ENCODE measurements at regions not wholly inside any gene's neighbourhood (a gene's known extent, or its start where the extent isn't known, plus 50 kb on each side); places are given as distances from the start of the nearest gene placed in this dataset.

DNA sequence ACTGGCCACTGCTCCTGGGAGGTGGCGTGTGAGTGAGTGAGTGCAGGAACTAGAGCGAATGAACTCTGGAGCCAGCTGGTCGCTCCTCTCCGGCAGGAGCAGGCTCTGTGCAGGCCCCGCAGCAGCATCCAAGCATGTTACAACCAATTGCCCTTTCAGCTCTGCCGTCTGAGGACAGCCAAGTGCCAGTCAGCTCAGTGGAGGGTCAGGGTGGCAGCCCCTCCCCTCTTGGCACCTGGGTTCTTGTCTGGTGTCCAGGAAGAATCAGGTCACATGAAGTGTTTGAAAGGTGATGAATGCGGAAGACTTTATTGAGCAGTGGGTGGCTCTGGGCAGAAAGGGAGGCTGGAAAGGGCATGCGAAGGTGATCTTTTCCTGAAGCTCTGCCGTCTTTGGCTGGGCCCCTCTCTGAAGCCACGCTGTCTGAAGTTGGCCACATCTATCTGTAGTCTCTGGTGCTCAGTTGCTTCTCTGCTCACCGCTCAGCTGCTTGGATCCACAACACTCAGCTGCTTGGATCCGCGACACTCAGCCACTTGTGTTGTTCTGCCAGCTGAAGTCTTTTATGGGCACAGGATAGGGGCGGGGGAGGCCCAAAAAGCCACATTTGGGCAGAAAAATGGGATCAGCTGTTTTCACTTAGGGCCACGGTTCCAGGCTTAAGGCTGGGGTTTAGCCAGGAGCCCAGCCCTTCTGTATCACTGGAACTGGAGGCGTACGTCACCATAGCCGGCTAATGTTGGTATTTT, 139.8 kb downstream of the ADSS2 start:
- Mint-ChIP-seq H3K4me1 (ENCODE audit: low read depth) (no peaks in the 10 kb centered on the region), H3K27ac (no peak overlapping the region), H3K27me3 (no peaks in the 10 kb centered on the region), H3K36me3 (ENCODE audit: low read depth) (no peaks in the 10 kb centered on the region), H3K4me3 (no peak overlapping the region), H3K9me3 (peaks cover 3% of the 10 kb centered on the region)
- ChIA-PET POLR2A (no interaction called here), CTCF (interaction anchor here (1.1 to 1.4 kb wide), 3 partner anchors 11 to 30 kb away, joined by 3 to 5 read pairs (median 3); no protein-coding TSS in a partner anchor)
- no peak for ATAC-seq
- TF ChIP-seq, protein P1, sequence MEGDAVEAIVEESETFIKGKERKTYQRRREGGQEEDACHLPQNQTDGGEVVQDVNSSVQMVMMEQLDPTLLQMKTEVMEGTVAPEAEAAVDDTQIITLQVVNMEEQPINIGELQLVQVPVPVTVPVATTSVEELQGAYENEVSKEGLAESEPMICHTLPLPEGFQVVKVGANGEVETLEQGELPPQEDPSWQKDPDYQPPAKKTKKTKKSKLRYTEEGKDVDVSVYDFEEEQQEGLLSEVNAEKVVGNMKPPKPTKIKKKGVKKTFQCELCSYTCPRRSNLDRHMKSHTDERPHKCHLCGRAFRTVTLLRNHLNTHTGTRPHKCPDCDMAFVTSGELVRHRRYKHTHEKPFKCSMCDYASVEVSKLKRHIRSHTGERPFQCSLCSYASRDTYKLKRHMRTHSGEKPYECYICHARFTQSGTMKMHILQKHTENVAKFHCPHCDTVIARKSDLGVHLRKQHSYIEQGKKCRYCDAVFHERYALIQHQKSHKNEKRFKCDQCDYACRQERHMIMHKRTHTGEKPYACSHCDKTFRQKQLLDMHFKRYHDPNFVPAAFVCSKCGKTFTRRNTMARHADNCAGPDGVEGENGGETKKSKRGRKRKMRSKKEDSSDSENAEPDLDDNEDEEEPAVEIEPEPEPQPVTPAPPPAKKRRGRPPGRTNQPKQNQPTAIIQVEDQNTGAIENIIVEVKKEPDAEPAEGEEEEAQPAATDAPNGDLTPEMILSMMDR (IDR thresholded peaks at IDR 0.05) = no peak
- no peak for DNase-seq
- intact Hi-C loops (cut with micrococcal nuclease) = no loop called here

- no peak for ATAC-seq
- DNase-seq = no peak
- Mint-ChIP-seq H3K9me3 (peaks cover 3% of the 10 kb centered on the region), H3K27me3 (no peaks in the 10 kb centered on the region), H3K4me3 (no peak overlapping the region), H3K36me3 (ENCODE audit: low read depth) (no peaks in the 10 kb centered on the region), H3K4me1 (ENCODE audit: low read depth) (peaks cover 2% of the 10 kb centered on the region), H3K27ac (no peak overlapping the region)
- ChIA-PET CTCF (no interaction called here), POLR2A (no interaction called here)
- intact Hi-C loops (cut with micrococcal nuclease) = no loop called here
- TF ChIP-seq, protein P1 (IDR thresholded peaks at IDR 0.05) = no peak
Observed at GRCh38 chr1:244313346-244313745, 138.4 kb downstream of the ADSS2 start.

- Mint-ChIP-seq H3K9me3 (no peaks in the 10 kb centered on the region), H3K4me3 (no peak overlapping the region), H3K27me3 (no peaks in the 10 kb centered on the region), H3K27ac (no peak overlapping the region), H3K36me3 (ENCODE audit: low read depth) (no peaks in the 10 kb centered on the region), H3K4me1 (ENCODE audit: low read depth) (peaks cover 15% of the 10 kb centered on the region)
- ChIA-PET CTCF (no interaction called here), POLR2A (interaction anchor here (0.6 kb wide), 1 partner anchor 668 kb away, joined by 4 read pairs; no protein-coding TSS in a partner anchor)
- DNase-seq (no peak), ATAC-seq (no peak)
- TF ChIP-seq, protein P1 (IDR thresholded peaks at IDR 0.05) = no peak
- intact Hi-C loops (cut with micrococcal nuclease) = no loop called here
Observed at GRCh38 chr1:244314921-244315559, 136.7 kb downstream of the ADSS2 start.

- ChIA-PET CTCF (no interaction called here), POLR2A (no interaction called here)
- Mint-ChIP-seq H3K9me3 (no peaks in the 10 kb centered on the region), H3K27me3 (no peaks in the 10 kb centered on the region), H3K27ac (no peak overlapping the region), H3K36me3 (ENCODE audit: low read depth) (no peaks in the 10 kb centered on the region), H3K4me3 (no peak overlapping the region), H3K4me1 (ENCODE audit: low read depth) (peaks cover 17% of the 10 kb centered on the region)
- intact Hi-C loops (cut with micrococcal nuclease) = no loop called here
- DNase-seq (no peak), ATAC-seq (no peak)
- TF ChIP-seq, protein P1 (IDR thresholded peaks at IDR 0.05) = no peak
Observed at GRCh38 chr1:244315996-244316395, 135.7 kb downstream of the ADSS2 start.

- TF ChIP-seq, protein P1 (IDR thresholded peaks at IDR 0.05) = no peak
- intact Hi-C loops (cut with micrococcal nuclease) = no loop called here
- H3K27ac Mint-ChIP-seq = no peak overlapping the region
- no peaks in the 10 kb centered on the region for H3K27me3 Mint-ChIP-seq
- CTCF ChIA-PET = no interaction called here
- H3K4me1 Mint-ChIP-seq (ENCODE audit: low read depth) = peaks cover 17% of the 10 kb centered on the region
- no peak for DNase-seq
- POLR2A ChIA-PET = no interaction called here
- no peaks in the 10 kb centered on the region for H3K36me3 Mint-ChIP-seq (ENCODE audit: low read depth)
- H3K9me3 Mint-ChIP-seq = no peaks in the 10 kb centered on the region
- ATAC-seq = no peak
- no peak overlapping the region for H3K4me3 Mint-ChIP-seq
Observed at GRCh38 chr1:244316407-244316806, 135.3 kb downstream of the ADSS2 start.

Data from activated CD8-positive, alpha-beta T cell treated with anti-CD3 and anti-CD28 coated beads for 36 hours (primary cell).